Left renal pelvis (tissue), 4 donors: ENCODE measurements at regions not wholly inside any gene's neighbourhood (a gene's known extent, or its start where the extent isn't known, plus 50 kb on each side); places are given as distances from the start of the nearest gene placed in this dataset.
"Not testable (repeated sequence)": the region's sequence is repeated elsewhere in the genome, so short reads cannot be mapped to it uniquely, and the experiment has no call there.

Experiments used
- DNase-seq, 4 donors: peaks; one replicate each; pipeline ENCODE4 v3.0.0-alpha.2; 2013; ENCODE audit warnings: low read depth in 4 of 4, low spot score in 3 of 4

DNA sequence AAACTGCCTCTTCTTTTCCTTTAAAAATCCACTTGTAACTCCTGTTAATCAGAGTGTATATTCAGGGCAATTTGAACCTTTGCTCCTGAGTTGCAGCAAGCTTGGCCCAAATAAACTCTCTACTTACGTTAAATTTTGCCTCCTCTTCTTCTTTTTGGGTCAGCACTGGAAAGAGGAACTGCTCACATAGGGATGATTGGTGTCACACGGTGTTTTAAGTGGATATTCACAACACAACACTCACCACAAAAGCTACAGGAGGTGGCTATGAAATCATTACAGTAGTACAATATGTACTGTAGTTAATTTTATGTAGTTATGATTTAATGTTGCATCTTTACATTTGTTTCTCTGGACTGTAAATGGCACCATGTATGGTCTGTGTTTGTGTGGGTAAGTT, 96.8 kb upstream of the DOCK9 start:
- DNase-seq = no peak

GRCh38 chr13:99075268-99076191, 97.7 kb upstream of the DOCK9 start:
- DNase-seq = no peak

- DNase-seq = no peak
Observed at GRCh38 chr13:99078017-99078771, 100.3 kb upstream of the DOCK9 start.

GRCh38 chr13:99080131-99080530, 102.3 kb upstream of the DOCK9 start:
- DNase-seq = no peak

GRCh38 chr13:99083981-99084380, 106.1 kb upstream of the DOCK9 start:
- no peak for DNase-seq

DNA sequence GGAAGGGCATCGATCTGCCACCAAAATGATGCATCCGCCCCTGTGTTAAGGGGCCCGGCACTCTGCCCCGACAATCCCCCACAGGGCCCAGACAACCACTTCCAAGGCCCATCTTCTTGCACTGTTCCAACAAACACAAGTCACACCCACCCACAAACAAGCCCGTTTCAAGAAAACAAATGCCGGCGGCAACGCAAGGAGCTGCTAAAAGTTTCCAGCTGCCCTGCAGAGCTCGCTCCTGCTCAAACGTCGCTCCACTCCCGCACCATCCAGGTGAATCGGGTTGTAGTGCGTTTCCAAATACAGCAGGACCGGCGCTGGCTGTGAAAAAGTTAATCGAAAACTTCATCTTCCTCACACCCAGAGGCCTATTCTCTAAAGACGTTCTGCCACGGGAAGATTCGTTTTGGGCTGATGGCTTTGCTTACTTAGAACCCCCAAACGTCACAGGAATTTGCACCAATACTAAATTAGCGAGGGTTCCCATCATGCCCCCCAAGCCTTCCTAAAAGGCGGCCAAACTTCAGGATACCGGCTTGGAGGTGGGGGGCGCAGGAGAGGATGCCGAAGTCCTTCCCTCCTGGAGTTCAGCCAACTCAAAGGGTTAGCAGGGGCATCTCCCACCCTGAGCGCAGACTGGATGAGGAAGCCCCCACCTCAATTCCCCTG, 107.4 kb upstream of the DOCK9 start:
- DNase-seq = no peak

GRCh38 chr13:99085808-99086266, 108.0 kb upstream of the DOCK9 start:
- DNase-seq = no peak

DNA sequence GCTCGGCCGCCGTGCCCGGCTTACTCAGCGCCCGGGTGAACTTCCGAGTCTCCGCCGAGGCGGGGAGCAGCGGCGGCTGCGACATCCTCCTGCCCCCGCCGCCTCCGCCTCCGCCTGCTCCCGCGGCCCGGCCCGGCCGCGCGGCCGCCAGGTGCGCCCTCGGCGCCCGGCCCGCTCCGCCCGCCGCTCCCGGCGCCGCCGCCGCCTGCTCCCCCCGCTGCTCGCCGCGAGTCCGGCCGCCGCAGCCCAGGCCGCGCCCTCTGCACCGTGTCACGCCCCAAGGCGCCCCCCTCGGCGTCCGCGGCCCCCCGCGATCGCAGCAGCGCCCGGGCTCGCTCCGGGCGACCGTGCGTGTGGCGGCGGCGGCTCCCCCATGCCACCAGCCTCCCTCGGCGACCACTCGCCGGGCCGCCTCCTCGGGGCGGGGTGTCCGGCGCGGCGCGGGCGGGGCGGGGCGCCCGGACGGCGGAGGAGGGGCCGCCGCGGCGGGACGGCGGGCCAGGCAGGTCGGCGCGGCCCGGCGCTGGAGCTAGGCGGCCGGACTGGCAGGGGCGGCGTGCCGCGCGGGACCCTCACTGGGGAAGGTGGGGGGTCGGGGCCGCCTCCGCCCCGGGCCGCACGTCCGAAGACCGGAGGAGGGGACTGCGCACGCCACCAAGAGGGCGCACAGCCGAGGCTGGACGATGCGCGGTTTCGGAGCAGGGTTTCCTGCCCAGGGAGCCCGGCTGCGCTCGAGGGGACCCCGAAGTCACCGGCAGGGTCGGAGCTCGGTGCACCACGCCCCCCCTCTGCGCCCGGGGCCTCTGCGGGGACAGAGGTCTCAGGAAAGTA, 108.6 kb upstream of the DOCK9 start:
- DNase-seq = no peak

- peak; percentile 68 to 82 (median 71) for DNase-seq
Observed at GRCh38 chr13:99087098-99087953, 109.5 kb upstream of the DOCK9 start.

DNA sequence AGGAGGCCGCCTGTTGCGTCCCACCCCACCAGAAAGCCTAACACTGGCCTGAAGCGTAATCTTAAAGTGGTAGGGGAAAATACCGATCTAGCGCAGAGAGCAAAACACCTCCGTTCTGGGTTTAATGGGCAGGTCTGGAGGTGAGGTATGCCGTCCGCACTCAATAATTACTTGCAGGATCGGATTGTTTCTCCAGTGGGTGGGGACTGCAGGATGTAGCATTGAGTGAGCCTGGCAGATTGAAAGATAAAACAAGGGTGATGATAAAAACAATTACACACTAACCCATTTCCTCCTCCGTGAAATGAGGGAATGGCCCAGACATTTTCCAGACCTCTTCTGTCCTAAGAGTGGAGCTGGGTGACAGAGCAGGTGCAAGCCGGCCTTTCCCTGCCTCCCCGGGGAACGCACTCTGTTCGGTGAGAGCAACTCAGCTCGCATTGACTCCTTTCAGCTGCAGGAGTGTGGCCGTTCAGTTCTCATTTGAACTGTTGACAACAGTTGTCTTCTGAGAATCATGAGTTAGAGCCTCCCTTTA, 110.2 kb upstream of the DOCK9 start:
- DNase-seq = no peak

GRCh38 chr13:99093997-99094396, 106.7 kb upstream of the UBAC2 start:
- DNase-seq = no peak

DNA sequence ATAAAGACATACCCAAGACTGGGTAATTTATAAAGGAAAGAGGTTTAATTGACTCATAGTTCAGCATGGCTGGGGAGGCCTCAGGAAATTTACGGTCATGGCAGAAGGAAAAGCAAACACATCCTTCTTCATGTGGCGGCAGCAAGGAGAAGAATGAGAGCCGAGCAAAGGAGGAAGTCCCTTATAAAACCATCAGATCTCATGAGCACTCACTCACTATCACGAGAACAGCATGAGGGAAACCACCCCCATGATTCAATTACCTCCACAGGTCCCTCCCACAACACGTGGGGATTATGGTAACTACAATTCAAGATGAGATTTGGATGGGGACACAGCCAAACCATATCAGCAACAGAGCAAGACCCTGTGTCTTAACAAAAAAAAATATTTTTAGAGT, 98.8 kb upstream of the UBAC2 start:
- not testable (repeated sequence) for DNase-seq

DNA sequence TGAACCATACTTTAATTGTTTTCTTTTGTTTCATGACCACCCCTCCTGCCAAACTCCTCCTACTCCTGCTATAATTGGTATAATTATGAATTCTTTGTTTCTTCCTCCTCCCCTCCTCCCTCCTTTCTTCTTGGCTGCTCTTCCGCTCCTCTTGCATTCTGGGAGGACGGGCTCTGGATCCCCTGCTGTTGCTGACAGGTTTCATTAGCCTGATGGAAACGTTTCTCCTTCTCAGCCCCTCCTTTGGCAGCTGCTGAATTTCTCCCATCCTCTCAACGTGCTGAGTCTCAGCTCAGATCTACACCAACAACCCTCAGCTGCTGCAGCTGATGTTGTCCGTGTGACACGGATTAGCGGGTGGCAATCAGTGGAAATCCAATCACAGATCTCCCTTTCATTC, 97.1 kb upstream of the UBAC2 start:
- DNase-seq = no peak

DNA sequence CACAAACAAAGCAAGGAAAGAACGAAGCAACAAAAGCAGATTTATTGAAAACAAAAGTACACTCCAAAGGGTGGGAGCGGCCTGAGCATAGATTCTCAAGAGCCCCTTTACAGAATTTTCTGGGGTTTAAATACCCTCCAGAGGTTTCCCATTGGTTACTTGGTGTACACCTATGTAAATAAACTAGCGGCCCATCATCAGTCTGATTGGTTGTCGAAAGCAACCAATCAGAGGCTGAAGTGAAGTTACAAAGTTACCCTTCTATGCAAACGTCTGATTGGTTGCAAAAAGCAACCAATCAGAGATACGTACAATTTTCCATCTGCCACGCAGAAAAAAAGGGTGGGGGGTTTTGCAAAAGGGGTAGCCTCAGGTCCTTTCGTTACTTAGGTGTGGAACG, 96.3 kb upstream of the UBAC2 start:
- DNase-seq = no peak

DNA sequence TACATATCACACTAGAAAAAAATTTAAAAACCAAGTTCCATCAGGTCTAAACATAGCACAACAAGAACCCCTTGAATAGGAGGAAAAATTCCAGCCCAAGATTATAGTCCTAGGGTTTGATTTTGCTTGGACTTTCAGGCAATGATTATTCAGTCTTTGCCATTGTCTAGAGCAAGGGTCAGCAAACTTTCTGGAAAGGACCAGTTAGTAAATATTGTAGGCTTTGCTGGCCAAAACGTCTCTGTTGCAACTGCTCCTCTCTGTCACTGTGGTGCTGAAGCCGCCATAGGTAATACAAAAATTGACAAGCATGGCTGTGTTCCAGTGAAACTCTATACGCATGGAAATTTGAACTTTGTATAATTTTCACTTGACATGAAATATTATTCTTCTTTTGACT, 95.5 kb upstream of the UBAC2 start:
- no peak for DNase-seq

- DNase-seq = no peak
Observed at GRCh38 chr13:99113351-99113750, 87.3 kb upstream of the UBAC2 start.

DNA sequence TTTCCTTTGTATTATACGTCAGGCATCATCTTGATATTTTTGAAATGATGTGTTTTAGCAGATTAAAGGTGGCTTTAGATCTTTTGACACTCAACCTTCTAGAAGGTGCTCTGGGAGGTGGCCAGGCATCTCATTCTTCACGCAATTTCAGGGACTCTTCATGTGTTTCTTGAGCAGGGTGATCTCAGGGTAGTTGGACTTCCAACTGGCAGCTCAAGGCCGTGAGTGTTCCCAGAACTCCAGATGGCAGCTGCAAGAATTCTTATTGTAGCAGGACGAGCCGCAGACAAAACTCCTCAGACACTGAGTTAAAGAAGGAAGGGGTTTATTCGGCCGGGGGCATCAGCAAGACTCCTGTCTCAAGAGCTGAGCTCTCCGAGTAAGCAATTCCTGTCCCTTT, 82.5 kb upstream of the UBAC2 start:
- no peak for DNase-seq

- no peak for DNase-seq
Observed at GRCh38 chr13:99119656-99120055, 81.0 kb upstream of the UBAC2 start.

DNA sequence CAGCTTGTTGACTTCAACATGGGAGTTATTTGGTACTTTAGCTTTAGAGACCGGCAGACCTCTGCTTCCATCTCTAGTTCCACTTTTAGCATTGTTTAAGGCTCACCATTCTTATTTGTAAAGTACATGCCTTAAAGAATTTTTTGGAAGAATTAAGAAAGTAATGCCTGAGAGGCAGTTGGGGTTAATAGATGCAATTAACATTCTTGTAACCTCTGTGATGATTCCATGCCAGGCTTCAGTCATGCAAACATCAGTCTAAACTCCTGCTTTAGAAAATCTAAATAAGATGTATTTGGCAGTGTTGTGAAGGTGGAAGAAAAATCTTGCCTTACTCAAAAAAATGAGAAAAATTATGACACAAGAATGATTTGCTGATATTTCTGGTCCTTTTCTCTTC, 79.9 kb upstream of the UBAC2 start:
- no peak for DNase-seq
